Subcutaneous abdominal adipose tissue (tissue), 5 donors: ENCODE measurements at regions not wholly inside any gene's neighbourhood (a gene's known extent, or its start where the extent isn't known, plus 50 kb on each side); places are given as distances from the start of the nearest gene placed in this dataset.
A peak's percentile ranks its signal among the peaks of the same experiment; 100 is the strongest.
"Not testable (repeated sequence)": the region's sequence is repeated elsewhere in the genome, so short reads cannot be mapped to it uniquely, and the experiment has no call there.

Experiments
- H3K27ac ChIP-seq: one replicate; pipeline ENCODE4 v1.7.0; 2013; ENCODE audit warnings: low read depth, mild to moderate bottlenecking, inconsistent platforms, low read length, moderate library complexity
- H3K27me3 ChIP-seq, 5 donors: one replicate each; pipeline ENCODE4 v1.7.0; 2013; ENCODE audit warnings: low read length in 5 of 5, inconsistent platforms in 1 of 5; ENCODE audit not compliant: control insufficient read depth in 5 of 5, insufficient read depth in 4 of 5
- H3K36me3 ChIP-seq, 5 donors: one replicate each; pipeline ENCODE4 v1.7.0; 2013; ENCODE audit warnings: low read length in 5 of 5; ENCODE audit not compliant: control insufficient read depth in 5 of 5, insufficient read depth in 5 of 5
- H3K4me1 ChIP-seq, 5 donors: one replicate each; pipeline ENCODE4 v1.7.0; 2013; ENCODE audit warnings: low read length in 5 of 5, mild to moderate bottlenecking in 3 of 5, moderate library complexity in 1 of 5; ENCODE audit not compliant: control insufficient read depth in 5 of 5, insufficient read depth in 5 of 5
- H3K4me3 ChIP-seq, 5 donors: one replicate each; pipeline ENCODE4 v1.7.0; 2013; ENCODE audit warnings: low read length in 5 of 5, low read depth in 1 of 5
- H3K9ac ChIP-seq, 5 donors: one replicate each; pipeline ENCODE4 v1.7.0; 2013; ENCODE audit warnings: low read length in 5 of 5, mild to moderate bottlenecking in 4 of 5, moderate library complexity in 3 of 5
- H3K9me3 ChIP-seq, 5 donors: one replicate each; pipeline ENCODE4 v1.7.0; 2013; ENCODE audit warnings: low read length in 5 of 5; ENCODE audit not compliant: control insufficient read depth in 5 of 5
- donor health status: healthy.
- donor health status: healthy.
- donor health status: healthy.
- donor health status: healthy.
- donor health status: healthy.

DNA sequence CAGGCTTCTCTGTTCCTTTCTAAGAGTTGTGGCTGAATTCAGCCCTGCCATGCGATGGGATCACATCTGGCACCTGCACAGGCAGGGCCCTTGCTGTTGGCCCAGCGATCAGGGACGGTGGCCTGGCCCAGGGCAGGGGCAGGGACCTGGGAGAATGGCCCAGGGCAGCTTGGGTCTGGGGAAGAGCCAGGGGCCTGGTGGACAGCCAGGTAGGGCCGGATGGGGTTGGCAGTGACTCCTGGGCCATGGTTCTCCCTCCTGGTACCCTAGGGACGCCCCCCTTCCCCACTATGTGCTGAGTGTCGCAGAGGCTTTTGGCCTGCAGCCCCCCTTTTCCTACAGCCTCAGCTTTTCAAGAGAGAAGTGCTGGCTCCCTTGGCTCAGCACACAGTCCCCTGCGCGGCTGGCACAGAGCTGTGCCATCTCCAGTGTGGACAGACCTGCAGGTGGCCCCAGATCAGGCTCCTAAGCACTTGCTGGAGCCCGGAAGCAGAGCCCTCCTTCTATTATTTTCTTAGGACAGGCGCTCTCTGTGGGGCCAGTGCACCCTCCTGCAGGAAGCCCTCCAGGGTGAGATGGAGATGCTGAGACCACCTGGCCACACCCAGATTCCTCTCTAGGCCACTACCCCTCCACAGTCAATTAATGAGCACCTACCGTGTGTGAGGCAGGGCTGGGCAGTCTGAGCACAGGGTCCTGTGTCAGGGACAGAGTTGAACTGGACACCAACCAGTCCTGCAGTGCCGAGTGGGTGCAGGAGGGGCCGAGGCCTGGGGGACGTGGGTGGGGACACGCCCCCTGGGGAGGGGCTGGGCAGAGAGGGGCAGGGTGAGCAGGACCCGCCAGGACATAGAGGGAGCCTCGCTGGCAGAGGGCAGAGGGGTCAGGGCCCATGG lies 267.6 kb downstream of the ADGRD1 start:
- Histone ChIP-seq H3K27me3 (peaks cover 4 to 19% (median 12%) of the 10 kb centered on the region in 5 donors), H3K4me3 (no peak overlapping the region), H3K27ac (no peak overlapping the region)

DNA sequence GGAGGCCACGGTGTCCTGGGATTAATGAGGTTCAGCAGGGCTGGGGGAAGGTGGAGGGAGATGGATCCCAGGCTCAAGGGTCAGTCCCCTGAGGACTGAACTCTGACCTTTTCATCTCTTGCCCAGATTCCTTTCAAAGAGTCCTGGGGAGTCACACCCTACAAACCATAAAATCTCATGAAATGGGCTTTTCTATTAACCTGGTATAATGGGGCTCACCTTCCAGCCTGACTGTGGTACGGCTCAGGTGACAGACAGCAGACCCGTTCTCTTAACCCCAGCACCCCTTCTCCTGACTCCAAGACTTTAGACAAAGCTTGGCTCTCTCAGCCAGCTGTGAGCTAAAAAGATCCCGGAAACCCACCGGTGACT lies 268.2 kb downstream of the ADGRD1 start:
- H3K27me3 ChIP-seq: peaks cover 4 to 19% (median 13%) of the 10 kb centered on the region in 5 donors
- peak overlapping the region in 1 of 5 donors; percentile 20 for H3K4me3 ChIP-seq
- H3K4me1 ChIP-seq: peaks cover 0 to 14% (median 13%) of the 10 kb centered on the region in 5 donors
- H3K9ac ChIP-seq: peak overlapping the region in 1 of 5 donors; percentile 35
- no peaks in the 10 kb centered on the region for H3K9me3 ChIP-seq
- no peak overlapping the region for H3K27ac ChIP-seq
- H3K36me3 ChIP-seq: no peaks in the 10 kb centered on the region

More for the DNA sequence above, 267.6 kb downstream of the ADGRD1 start:
- no peaks in the 10 kb centered on the region for H3K36me3 ChIP-seq
- peaks cover 0 to 15% (median 13%) of the 10 kb centered on the region in 5 donors for H3K4me1 ChIP-seq
- H3K9me3 ChIP-seq: no peaks in the 10 kb centered on the region
- H3K9ac ChIP-seq: no peak overlapping the region

DNA sequence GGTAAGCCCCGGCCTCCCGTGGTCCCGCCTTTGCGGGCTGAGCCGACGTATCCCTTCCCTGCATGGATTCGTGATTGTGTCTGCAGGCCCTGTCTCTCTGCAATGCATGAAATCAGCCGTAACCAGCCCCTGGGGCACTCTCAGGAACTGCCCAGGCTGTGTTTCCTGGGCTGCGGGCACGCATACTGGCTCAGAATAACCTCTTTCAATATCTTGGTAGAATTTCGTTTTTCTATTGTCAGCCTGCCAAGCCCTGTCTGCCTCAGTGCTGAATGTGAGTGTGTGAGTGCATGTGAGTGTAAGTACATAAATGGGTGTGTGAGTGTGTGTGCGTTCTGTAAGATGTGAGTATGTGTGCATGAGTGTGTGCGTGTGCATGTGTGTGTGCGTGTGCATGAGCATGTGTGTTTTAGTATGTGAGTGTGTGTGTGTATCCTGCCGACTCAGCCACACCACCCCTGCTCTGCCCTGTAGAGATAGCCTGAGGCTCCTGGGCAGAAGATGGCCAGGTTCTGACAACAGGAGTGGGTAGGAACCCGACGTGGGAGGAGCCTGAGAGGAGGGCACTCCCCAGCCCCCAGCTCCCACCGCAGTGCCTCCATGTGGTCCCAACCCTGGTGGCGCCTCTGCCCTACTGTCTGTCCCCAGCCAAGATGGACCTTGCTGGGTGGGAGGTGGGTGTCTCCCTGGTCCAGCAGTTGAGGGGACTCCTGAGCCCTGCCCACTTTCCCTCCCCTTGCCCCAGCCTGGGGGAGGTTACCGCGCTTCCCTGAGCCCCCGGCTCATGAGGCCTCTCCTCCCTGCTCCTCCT lies 268.8 kb downstream of the ADGRD1 start:
- H3K27me3 ChIP-seq: peaks cover 0 to 15% (median 11%) of the 10 kb centered on the region in 5 donors
- H3K36me3 ChIP-seq: no peaks in the 10 kb centered on the region
- peak overlapping the region in 3 of 5 donors; percentile 20 to 51 (median 24) for H3K4me3 ChIP-seq
- H3K9ac ChIP-seq: peak overlapping the region in 1 of 5 donors; percentile 35
- H3K9me3 ChIP-seq: no peaks in the 10 kb centered on the region
- peaks cover 0 to 13% (median 12%) of the 10 kb centered on the region in 5 donors for H3K4me1 ChIP-seq
- H3K27ac ChIP-seq: no peak overlapping the region

DNA sequence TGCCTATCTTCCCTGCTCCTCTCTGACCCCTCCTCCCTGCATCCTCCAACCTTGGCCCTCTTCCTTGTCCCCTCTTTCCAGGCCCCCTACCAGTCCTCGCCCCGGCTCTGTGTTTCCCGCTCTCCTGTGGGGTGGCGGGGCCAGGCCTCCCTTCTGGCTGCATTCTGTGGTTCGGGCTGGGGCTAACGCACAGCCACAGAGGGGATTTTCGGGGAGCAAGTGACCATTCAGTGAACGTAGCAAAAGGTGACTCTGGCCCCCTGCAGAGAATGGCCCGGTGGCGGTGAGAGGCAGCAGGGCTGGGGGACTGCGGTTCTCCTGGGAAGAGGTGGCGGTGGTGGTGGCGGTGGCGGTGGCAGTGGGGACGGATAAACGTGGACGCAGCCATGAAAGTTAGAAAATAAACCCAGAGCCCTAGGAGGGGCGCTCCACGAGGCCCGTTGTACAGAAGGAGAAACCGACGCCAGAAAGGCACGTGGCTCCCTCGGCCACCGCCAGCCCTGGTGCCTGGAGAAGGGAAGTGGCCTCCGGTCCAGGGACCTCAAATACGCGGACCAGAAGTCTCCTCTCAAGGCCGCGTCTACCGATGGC lies 269.6 kb downstream of the ADGRD1 start:
- Histone ChIP-seq H3K27me3 (peaks cover 0 to 13% (median 7%) of the 10 kb centered on the region in 5 donors), H3K9me3 (no peaks in the 10 kb centered on the region), H3K4me1 (peaks cover 0 to 13% (median 12%) of the 10 kb centered on the region in 5 donors), H3K36me3 (no peaks in the 10 kb centered on the region), H3K4me3 (no peak overlapping the region), H3K27ac (no peak overlapping the region), H3K9ac (no peak overlapping the region)

DNA sequence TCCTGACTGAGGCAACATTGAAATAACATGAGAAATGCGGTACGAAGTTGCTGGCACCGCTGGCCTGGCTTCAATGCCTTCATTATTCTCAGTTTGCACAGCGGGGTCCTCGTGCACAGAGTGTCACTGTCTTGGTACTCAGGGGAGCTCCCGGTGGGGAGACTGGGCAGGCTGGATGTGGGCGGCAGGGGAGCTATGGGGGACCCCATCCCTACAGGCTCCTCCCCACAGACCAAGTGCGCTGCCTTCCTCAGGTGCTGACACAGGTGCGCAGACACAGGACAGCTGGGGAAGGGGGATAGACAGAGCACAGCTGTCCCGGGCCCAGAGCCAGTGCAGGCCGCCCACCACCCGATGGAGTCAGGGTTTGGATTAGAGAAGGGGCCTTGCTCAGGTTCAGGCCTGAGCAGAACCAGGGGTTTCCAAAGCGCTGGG lies 270.1 kb downstream of the ADGRD1 start:
- peaks cover 0 to 13% (median 12%) of the 10 kb centered on the region in 5 donors for H3K4me1 ChIP-seq
- H3K4me3 ChIP-seq: no peak overlapping the region
- no peaks in the 10 kb centered on the region for H3K36me3 ChIP-seq
- H3K27me3 ChIP-seq: peaks cover 0 to 13% (median 4%) of the 10 kb centered on the region in 5 donors
- H3K9ac ChIP-seq: no peak overlapping the region
- no peak overlapping the region for H3K27ac ChIP-seq
- no peaks in the 10 kb centered on the region for H3K9me3 ChIP-seq

DNA sequence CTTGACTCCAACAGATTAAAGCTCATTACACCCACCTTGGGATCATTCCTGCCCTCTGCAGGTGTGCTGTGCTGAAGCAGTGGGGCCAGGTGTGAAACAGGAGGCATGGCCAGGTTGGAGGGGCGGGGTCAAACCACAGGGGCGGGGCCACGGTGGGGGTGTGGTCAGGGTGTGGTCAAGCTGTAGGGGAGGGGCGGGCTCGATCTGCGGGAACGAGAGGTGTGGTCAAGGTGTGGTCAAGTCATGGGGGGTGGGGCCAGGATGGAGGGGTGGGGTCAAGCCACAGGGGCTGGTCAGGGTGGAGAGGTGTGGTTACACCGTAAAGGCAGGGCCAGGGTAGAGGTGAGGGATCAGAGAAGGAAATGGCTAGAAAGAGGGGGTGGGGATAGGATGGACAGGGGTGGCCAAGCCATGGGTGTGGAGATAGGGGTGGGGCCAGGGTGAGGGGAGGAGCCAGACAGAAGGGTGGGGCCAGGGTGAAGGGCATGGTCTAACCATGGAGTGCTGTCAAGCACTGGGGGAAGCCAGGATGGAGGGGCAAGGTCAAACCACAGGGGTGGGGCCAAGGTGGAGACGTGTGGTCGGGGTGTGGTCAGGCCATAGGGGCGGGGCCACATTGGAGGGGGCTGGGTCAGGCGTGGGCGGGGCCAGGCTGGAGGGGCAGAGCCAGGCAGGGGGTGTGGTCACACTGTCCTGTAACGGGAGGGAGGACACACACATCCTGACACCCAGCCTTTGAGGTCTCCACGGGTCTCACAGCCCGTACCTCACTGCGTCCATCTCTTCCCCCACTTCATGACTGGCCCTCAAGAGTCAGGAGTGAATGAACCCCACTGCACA lies 270.7 kb downstream of the ADGRD1 start:
- not testable (repeated sequence) for H3K9ac ChIP-seq, H3K27ac ChIP-seq, H3K9me3 ChIP-seq, H3K36me3 ChIP-seq, H3K4me3 ChIP-seq
- H3K27me3 ChIP-seq: peaks cover 3 to 13% (median 4%) of the 10 kb centered on the region in 5 donors
- peaks cover 0 to 18% (median 15%) of the 10 kb centered on the region in 5 donors for H3K4me1 ChIP-seq

DNA sequence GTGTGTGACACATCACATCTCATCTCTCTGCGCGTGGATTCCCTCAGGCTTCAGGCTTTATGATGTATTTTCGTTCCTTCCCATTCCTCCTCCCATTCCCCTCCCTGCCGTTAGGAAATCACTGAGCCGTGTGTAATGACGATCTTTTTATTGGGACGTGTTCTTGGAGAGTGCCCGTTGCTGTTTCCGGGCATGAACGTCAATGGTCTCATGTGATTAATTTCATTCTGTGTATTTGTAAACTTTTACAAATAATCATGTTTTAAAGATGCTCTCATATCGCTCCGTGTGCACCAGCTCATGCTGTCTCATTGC lies 271.3 kb downstream of the ADGRD1 start:
- H3K27ac ChIP-seq, H3K4me3 ChIP-seq, H3K9ac ChIP-seq, H3K36me3 ChIP-seq, H3K9me3 ChIP-seq: not testable (repeated sequence)
- H3K4me1 ChIP-seq: peaks cover 0 to 23% (median 21%) of the 10 kb centered on the region in 5 donors
- peaks cover 3 to 11% (median 7%) of the 10 kb centered on the region in 5 donors for H3K27me3 ChIP-seq

DNA sequence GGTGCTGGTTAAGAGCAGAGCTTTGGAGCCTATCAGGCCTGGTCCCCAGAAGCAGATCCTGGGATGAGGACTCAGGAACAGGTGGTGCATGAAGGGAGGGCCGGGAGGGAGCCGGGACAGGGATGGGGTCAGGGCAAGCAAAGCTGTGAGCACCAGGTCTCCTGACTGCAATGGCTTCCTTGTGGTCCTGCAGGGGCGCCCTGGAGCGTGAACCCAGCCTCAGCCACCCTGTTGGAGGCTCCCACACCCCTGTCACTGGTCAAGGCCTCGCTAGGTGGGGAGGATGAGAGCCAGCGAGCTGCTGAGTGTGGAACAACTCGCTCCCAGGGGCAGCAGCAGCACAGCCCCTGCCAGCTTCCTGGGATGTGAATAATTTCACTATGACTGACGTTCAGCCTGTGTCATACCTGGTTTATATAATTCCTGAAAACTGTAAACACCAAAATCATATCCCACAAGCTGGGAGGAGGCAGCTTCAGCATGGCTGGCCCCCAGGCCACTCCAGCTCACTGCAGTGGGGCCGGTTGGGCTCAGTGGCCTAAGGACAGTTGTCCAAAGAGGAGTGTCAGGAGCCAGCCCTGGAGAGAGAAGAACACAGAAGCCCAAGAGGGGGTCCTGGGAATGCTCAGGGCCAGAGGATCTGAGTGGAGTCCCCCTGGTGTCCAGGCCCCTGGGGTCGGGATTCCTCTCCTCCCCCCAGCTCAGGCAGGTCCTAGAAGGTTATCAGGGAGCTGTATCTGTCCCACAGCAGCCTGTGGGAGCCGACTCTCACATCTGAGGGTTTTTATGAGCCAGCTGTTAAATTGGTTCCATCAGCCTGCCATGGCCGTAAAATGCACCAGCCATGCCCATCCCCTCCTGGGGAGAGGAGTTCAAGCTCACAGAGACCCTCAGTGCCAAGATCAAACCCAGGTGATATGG lies 272.9 kb downstream of the ADGRD1 start:
- Histone ChIP-seq H3K9ac (no peak overlapping the region), H3K9me3 (no peaks in the 10 kb centered on the region), H3K4me3 (no peak overlapping the region), H3K4me1 (peaks cover 0 to 38% (median 32%) of the 10 kb centered on the region in 5 donors), H3K36me3 (no peaks in the 10 kb centered on the region), H3K27me3 (peaks cover 3 to 15% (median 9%) of the 10 kb centered on the region in 5 donors), H3K27ac (no peak overlapping the region)
